Limb (tissue), 2 donors: ENCODE measurements at regions not wholly inside any gene's neighbourhood (a gene's known extent, or its start where the extent isn't known, plus 50 kb on each side); places are given as distances from the start of the nearest gene placed in this dataset.
"Not testable (repeated sequence)": the region's sequence is repeated elsewhere in the genome, so short reads cannot be mapped to it uniquely, and the experiment has no call there.

ENCODE experiments used
- DNase-seq, 2 donors: peaks; one replicate each; pipeline ENCODE4 v3.0.0-alpha.2; 2016; ENCODE audit errors: extremely low spot score in 2 of 2

- DNase-seq, result no peak
Observed at GRCh38 chr13:37475151-37475550, 123.4 kb downstream of the POSTN start.

DNA sequence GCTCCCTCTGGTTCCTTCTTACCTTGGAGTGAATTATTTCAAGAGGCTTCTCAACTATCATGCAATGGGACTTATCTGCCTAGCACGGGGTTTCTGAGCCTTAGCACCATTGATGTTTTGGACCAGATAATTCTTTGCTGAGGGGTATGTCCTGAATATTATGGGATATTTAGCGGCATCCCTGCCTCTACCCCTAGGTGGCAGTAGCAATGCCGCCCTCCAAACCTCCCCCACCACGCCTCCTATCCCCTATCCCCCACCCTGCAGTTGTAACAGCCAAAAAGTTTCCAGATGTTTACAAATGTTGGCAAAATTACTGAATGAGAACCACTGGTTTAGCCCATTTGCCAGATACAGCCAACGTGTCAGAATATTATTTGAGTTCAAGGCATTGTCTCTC, 125.5 kb downstream of the POSTN start:
- DNase-seq, result no peak

- not testable (repeated sequence) for DNase-seq
Observed at GRCh38 chr13:37472266-37472665, 126.3 kb downstream of the POSTN start.

GRCh38 chr13:37460166-37460565, 138.4 kb downstream of the POSTN start:
- DNase-seq, result peak in 1 of 2 donors; percentile 49

GRCh38 chr13:37457612-37458011, 141.0 kb downstream of the POSTN start:
- peak in 1 of 2 donors; percentile 75 for DNase-seq

GRCh38 chr13:37456506-37456905, 142.1 kb downstream of the POSTN start:
- peak in 1 of 2 donors; percentile 40 for DNase-seq

- no peak for DNase-seq
Observed at GRCh38 chr13:37456041-37456440, 142.5 kb downstream of the POSTN start.

- no peak for DNase-seq
Observed at GRCh38 chr13:37453246-37453645, 145.3 kb downstream of the POSTN start.

- DNase-seq, result peak in 1 of 2 donors; percentile 64
Observed at GRCh38 chr13:37450276-37450675, 148.3 kb downstream of the POSTN start.

- peak in 1 of 2 donors; percentile 69 for DNase-seq
Observed at GRCh38 chr13:37448153-37448552, 150.4 kb downstream of the POSTN start.

DNA sequence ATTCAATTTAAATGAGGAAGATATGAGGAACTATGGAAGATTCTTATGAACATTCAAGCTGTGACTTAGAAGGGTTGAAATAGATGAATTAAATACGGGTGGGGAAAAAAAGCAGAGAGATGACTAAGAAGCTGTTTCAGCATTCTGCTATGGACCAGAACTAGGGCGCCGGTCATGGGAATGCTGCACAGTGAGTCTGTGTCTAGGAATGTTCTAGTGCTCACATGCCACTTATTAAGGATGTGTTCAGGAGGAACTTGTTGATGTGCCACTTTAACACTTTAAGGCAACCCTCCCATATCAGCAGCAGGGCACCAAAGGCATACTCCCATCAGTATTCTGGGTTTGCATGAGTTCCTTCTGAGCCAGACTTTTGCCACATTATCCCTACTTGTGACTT, 152.1 kb downstream of the POSTN start:
- DNase-seq, result no peak

- DNase-seq, result no peak
Observed at GRCh38 chr13:37443538-37443937, 155.0 kb downstream of the POSTN start.

DNA sequence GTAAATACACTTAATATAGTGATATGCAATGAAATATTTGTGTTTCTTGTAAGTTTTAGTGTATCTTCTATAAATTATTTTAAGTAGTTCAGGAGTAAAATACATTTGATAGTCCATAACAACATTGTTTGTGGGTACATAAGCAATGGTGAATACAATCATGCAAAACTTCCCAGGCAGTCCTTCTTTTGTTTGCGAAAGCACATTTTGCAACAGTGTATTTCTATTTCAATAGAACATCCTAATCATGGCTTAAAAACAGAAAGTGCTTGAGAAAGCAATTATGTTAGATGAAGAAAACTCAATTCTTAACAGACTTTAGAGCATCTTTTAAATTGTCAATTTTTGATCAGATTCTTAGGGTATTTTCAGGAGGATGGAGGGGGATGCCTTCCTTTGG, 155.6 kb downstream of the POSTN start:
- no peak for DNase-seq

DNA sequence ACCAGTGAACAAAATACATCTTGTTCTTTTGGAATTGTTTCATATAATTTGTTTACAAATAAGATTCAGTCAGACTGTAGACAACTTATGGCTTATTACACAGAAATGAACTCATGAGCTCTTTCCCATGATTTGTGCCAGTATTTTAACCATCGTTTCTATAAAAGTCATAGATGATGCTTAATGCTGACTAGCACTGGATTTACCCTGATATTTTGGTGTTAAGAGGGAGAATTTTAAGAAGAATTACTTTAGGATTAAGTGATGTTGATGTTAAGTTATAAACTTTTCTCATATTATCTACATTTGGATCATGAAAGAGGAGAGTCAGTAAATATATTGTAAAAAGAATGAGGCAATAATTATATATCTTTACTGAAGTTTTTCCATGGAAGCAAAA, 162.7 kb downstream of the POSTN start:
- no peak for DNase-seq

- DNase-seq, result no peak
Observed at GRCh38 chr13:37433086-37433485, 165.5 kb downstream of the POSTN start.

DNA sequence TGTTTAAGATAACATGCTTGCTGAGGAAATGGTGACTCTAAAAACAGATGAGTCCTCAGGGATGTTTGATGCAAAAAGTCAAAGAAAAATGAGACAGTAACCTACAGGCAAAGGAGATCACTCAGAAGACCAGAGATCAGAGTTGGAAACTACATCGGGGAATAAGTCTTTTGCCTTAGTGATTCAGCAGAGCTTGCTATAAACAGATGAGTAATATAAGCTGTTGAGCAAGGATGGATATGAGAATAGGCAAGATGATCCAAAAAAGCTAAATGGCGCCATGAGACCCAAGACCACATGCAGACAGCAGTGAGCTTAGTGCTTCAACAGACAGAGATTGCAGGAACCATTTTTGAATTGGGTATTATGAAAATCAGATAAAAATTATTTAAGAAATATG, 168.6 kb downstream of the POSTN start:
- DNase-seq, result no peak

- no peak for DNase-seq
Observed at GRCh38 chr13:37427843-37428494, 170.6 kb downstream of the POSTN start.

GRCh38 chr13:37418490-37418889, 180.1 kb downstream of the POSTN start:
- DNase-seq, result no peak

- peak in 1 of 2 donors; percentile 16 for DNase-seq
Observed at GRCh38 chr13:37417060-37417441, 181.5 kb downstream of the POSTN start.

- peak in 1 of 2 donors; percentile 45 for DNase-seq
Observed at GRCh38 chr13:37416291-37417059, 182.1 kb downstream of the POSTN start.

DNA sequence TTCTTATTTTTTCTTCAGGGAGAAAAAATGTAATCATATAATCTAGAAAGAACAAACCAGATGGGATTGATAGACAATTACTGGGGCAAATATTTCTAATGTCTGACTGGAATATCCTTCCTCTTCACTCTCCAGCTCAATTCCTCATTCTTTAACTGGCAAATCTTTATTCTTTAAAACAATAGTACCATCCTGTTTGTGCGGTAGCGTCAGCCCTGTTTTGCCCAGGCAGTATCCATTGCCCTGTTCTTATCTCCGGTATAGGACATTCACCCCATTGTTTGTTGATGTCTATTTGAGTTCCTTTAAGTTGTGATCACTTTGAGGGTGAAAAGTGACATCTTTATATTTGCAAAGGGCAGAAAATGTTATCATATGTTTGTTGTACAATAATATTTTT, 185.4 kb downstream of the POSTN start:
- DNase-seq, result no peak

DNA sequence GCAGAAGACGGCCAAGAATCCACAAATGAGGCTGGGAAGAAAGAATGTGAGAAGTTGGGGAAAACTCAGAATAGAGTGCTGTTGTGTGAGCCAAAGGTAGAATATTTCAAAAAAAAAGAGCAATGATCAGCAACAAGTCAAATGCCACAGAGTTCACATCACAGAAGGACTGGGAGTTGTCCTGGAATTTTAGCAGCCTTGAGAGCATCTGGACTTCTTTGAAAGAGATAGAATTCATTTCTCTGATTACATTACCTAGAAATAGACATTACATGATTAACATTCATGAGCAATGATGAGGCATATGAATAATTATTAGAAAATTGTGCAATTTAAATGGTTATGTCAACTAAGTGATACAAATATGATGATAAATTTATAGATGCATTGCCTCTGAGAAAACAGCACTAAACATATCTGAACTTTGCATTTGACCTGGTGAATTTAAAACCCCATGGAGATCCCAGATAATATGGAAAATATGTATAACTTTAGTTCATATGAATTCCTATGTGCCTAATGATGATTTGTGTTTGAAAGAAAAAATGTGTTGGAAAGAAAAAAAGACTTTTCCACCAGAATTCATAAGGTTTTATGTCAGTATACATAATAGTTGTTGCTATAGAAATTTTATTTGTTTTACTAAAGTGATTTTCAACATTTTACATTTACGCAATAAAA, 186.2 kb downstream of the POSTN start:
- DNase-seq, result peak in 1 of 2 donors; percentile 74
